H1 (cell line): ENCODE measurements at regions not wholly inside any gene's neighbourhood (a gene's known extent, or its start where the extent isn't known, plus 50 kb on each side); places are given as distances from the start of the nearest gene placed in this dataset.

Experiments
- CTCF ChIA-PET: fragments of 300-600 bp; sonication (Branson Sonifier 250); formaldehyde crosslinking; loops from one replicate; lab custom pipeline; 2021; ENCODE audit not compliant: partially characterized antibody; lab: Charles Lee
- POLR2A ChIA-PET: fragments of 300-600 bp; sonication (Branson Sonifier 250); formaldehyde crosslinking; loops from one replicate; lab custom pipeline; 2021; ENCODE audit warnings: inconsistent platforms; ENCODE audit not compliant: partially characterized antibody; lab: Charles Lee
- DNase-seq, 2 experiments: peaks; one replicate each; pipeline versions ENCODE4 v3.0.0 to v3.0.0-alpha.2; 2010 to 2022; ENCODE audit warnings: low spot score in 2 of 2, low read depth in 1 of 2, mixed read lengths in 1 of 2
- FAIRE-seq: peaks from 2 replicates; lab custom pipeline; 2011; peaks lifted over from hg19 to GRCh38; lab: Jason Lieb, UNC
- H2AFZ ChIP-seq: 2 replicates; pipeline ENCODE4 v1.8.1; 2012; ENCODE audit warnings: low read length, inconsistent platforms
- H2AK5ac ChIP-seq: 2 replicates; pipeline ENCODE4 v1.6.1; 2013; ENCODE audit warnings: low read depth, low read length
- H2BK120ac ChIP-seq: replicated peaks from 2 replicates; pipeline ENCODE3; 2013; ENCODE audit warnings: low read depth, low read length, inconsistent platforms
- H2BK12ac ChIP-seq: 2 replicates; pipeline ENCODE4 v1.6.1; 2013; ENCODE audit warnings: low read depth, low read length
- H2BK15ac ChIP-seq: 2 replicates; pipeline ENCODE4 v1.6.1; 2013; ENCODE audit warnings: low read length
- H2BK20ac ChIP-seq: 2 replicates; pipeline ENCODE4 v1.6.1; 2013; ENCODE audit warnings: low read length
- H2BK5ac ChIP-seq: 2 replicates; pipeline ENCODE4 v1.6.1; 2013; ENCODE audit warnings: low read depth, low read length
- H3K14ac ChIP-seq: 2 replicates; pipeline ENCODE4 v1.6.1; 2013; ENCODE audit warnings: inconsistent platforms; ENCODE audit not compliant: insufficient read length
- H3K18ac ChIP-seq: 2 replicates; pipeline ENCODE4 v1.6.1; 2013; ENCODE audit warnings: low read length; ENCODE audit errors: extremely low read depth
- H3K23ac ChIP-seq: 2 replicates; pipeline ENCODE4 v1.6.1; 2013; ENCODE audit warnings: inconsistent platforms; ENCODE audit not compliant: insufficient read length
- H3K23me2 ChIP-seq: 2 replicates; pipeline ENCODE4 v1.6.1; 2013; ENCODE audit warnings: low read depth, low read length
- H3K27ac ChIP-seq: 2 replicates; pipeline ENCODE4 v1.6.1; 2011; ENCODE audit warnings: low read depth, low read length, inconsistent platforms
- H3K27me3 ChIP-seq, 4 experiments: replicated peaks in 1 of 4; 1 replicate in 1 of 4; 2 replicates in 3 of 4; pipeline versions ENCODE4 v1.6.1 to v1.8.1; 2011 to 2013; ENCODE audit warnings: low read length in 3 of 4, mild to moderate bottlenecking in 3 of 4, inconsistent platforms in 2 of 4, mixed read lengths in 2 of 4, moderate library complexity in 1 of 4; ENCODE audit not compliant: control insufficient read depth in 3 of 4, insufficient read depth in 3 of 4; ENCODE audit errors: extremely low read depth in 1 of 4
- H3K36me3 ChIP-seq, 4 experiments: 2 replicates each; pipeline versions ENCODE4 v1.6.1 to v1.8.1; 2011 to 2013; ENCODE audit warnings: mild to moderate bottlenecking in 4 of 4, low read length in 3 of 4, moderate library complexity in 2 of 4, control low read depth in 1 of 4, inconsistent platforms in 1 of 4; ENCODE audit not compliant: insufficient read depth in 4 of 4, control insufficient read depth in 2 of 4
- H3K4ac ChIP-seq: replicated peaks from 2 replicates; pipeline ENCODE3; 2013; ENCODE audit warnings: low read length, low read depth, mixed read lengths, inconsistent platforms; ENCODE audit not compliant: insufficient read length
- H3K4me1 ChIP-seq, 4 experiments: replicated peaks in 1 of 4; 1 replicate in 1 of 4; 2 replicates in 3 of 4; pipeline versions ENCODE4 v1.6.1 to v1.8.1; 2011 to 2013; ENCODE audit warnings: low read length in 3 of 4, inconsistent platforms in 2 of 4, mixed read lengths in 1 of 4; ENCODE audit not compliant: insufficient read depth in 4 of 4, control insufficient read depth in 3 of 4
- H3K4me2 ChIP-seq, 2 experiments: 2 replicates each; pipeline versions ENCODE4 v1.6.1 to v1.8.1; 2011 to 2013; ENCODE audit warnings: low read depth in 2 of 2, low read length in 2 of 2, control low read depth in 1 of 2, inconsistent platforms in 1 of 2, mild to moderate bottlenecking in 1 of 2; ENCODE audit not compliant: insufficient read depth in 1 of 2
- H3K4me3 ChIP-seq, 4 experiments: fragments of 200-600, 300-600 bp in 1 of 4; sonication (generic), shearing (Covaris generic), sonication (Bioruptor Twin) in 1 of 4; 2 replicates each; pipeline versions ENCODE4 v1.5.1 to v1.8.1; 2011 to 2016; ENCODE audit warnings: low read length in 4 of 4, low read depth in 3 of 4, control low read depth in 2 of 4, inconsistent platforms in 2 of 4, mild to moderate bottlenecking in 2 of 4, mixed read lengths in 1 of 4, moderate library complexity in 1 of 4; ENCODE audit not compliant: insufficient read depth in 2 of 4; ENCODE audit errors: extremely low read depth in 1 of 4
- H3K56ac ChIP-seq: replicated peaks from 2 replicates; pipeline ENCODE3; 2013; ENCODE audit warnings: low read depth, mild to moderate bottlenecking, mixed read lengths, low read length, inconsistent platforms; ENCODE audit not compliant: insufficient read length
- H3K79me1 ChIP-seq: 2 replicates; pipeline ENCODE4 v1.6.1; 2013; ENCODE audit warnings: low read depth, low read length, control low read depth
- H3K79me2 ChIP-seq, 2 experiments: 2 replicates each; pipeline versions ENCODE4 v1.6.1 to v1.8.1; 2012 to 2013; ENCODE audit warnings: low read length in 2 of 2, mild to moderate bottlenecking in 2 of 2, inconsistent platforms in 1 of 2; ENCODE audit not compliant: insufficient read depth in 2 of 2, control insufficient read depth in 1 of 2
- H3K9ac ChIP-seq, 4 experiments: replicated peaks in 1 of 4; 1 replicate in 1 of 4; 2 replicates in 3 of 4; pipeline versions ENCODE4 v1.6.1 to v1.8.1; 2011 to 2013; ENCODE audit warnings: low read depth in 3 of 4, low read length in 3 of 4, control low read depth in 2 of 4, mild to moderate bottlenecking in 2 of 4, moderate library complexity in 2 of 4, inconsistent platforms in 1 of 4; ENCODE audit errors: extremely low read depth in 1 of 4
- H3K9me3 ChIP-seq, 2 experiments: 2 replicates each; pipeline versions ENCODE4 v1.6.1 to v1.8.1; 2012 to 2013; ENCODE audit warnings: mild to moderate bottlenecking in 2 of 2, moderate library complexity in 2 of 2, control low read depth in 1 of 2, inconsistent platforms in 1 of 2, low read depth in 1 of 2, low read length in 1 of 2, mixed read lengths in 1 of 2; ENCODE audit not compliant: insufficient read depth in 2 of 2
- H4K20me1 ChIP-seq, 2 experiments: replicated peaks in 1 of 2; 2 replicates each; pipeline versions ENCODE3 to v1.8.1; 2011 to 2013; ENCODE audit warnings: inconsistent platforms in 2 of 2, low read length in 2 of 2, mild to moderate bottlenecking in 1 of 2; ENCODE audit not compliant: insufficient read depth in 2 of 2, control insufficient read depth in 1 of 2
- H4K5ac ChIP-seq: 2 replicates; pipeline ENCODE4 v1.6.1; 2013; ENCODE audit warnings: low read length, low read depth, mixed read lengths, inconsistent platforms; ENCODE audit not compliant: insufficient read length
- H4K8ac ChIP-seq: 2 replicates; pipeline ENCODE4 v1.8.0; 2013; ENCODE audit warnings: mild to moderate bottlenecking, moderate library complexity, low read length, inconsistent platforms; ENCODE audit not compliant: insufficient read depth; ENCODE audit errors: extremely low read depth
- H4K91ac ChIP-seq: replicated peaks from 2 replicates; pipeline ENCODE3; 2013; ENCODE audit warnings: low read length, mixed read lengths, inconsistent platforms; ENCODE audit not compliant: insufficient read length
- WGBS, 2 experiments: shearing (Covaris generic) in 1 of 2; methylation state at CpG; one replicate each; pipeline versions ENCODE4 v1.1.6 to v1.1.7; 2013 to 2015; ENCODE audit warnings: low lambda C conversion rate in 2 of 2, mixed read lengths in 2 of 2, inconsistent platforms in 1 of 2, low coverage in 1 of 2, missing lambda C conversion rate in 1 of 2; ENCODE audit not compliant: insufficient replicate concordance in 2 of 2, insufficient coverage in 1 of 2, insufficient read length in 1 of 2; ENCODE audit errors: extremely low coverage in 1 of 2, missing lambda C conversion rate in 1 of 2; 5-methylcytosine and 5-hydroxymethylcytosine counted together
- TF ChIP-seq, protein P1 (sequence below): IDR thresholded peaks from 2 replicates; pipeline ENCODE4 v1.6.1; 2011; ENCODE audit warnings: low read length, improper control_type of control experiment

DNA sequence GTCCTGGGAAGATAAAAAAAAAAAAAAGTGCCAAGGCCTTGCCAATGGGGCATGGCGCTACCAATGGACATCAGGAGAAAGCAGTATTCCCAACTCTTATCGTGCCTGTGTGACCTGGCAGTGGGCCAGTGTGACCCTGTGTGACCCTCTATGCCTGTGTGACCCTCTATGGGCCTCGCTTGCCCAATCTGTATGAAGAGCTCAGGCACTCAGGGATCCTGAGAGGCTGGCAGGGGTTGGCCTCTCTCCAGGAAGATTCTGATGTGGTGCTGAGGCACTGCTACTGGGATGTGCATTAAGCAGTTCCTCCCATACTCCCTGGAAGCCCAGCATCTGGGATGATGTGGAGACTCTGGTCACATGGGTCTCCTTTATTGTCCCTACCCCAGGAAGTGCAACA is 179.2 kb downstream of the MACROH2A1 start:
- no peaks in the 10 kb centered on the region for H4K20me1 ChIP-seq
- DNase-seq, result peak in 1 of 2 experiments; percentile 33
- no peak overlapping the region for H4K8ac ChIP-seq
- H2AK5ac ChIP-seq, result no peak overlapping the region
- H3K79me1 ChIP-seq, result no peaks in the 10 kb centered on the region
- CTCF ChIA-PET, result interaction anchor here (0.9 kb wide), 1 partner anchor 8 kb away, joined by 3 read pairs; no protein-coding TSS in a partner anchor
- POLR2A ChIA-PET, result interaction anchor here (1.0 kb wide), 1 partner anchor 10 kb away, joined by 3 read pairs; no protein-coding TSS in a partner anchor
- no peak overlapping the region for H3K27ac ChIP-seq
- no peak overlapping the region for H2BK20ac ChIP-seq
- H2BK5ac ChIP-seq, result no peak overlapping the region
- no peaks in the 10 kb centered on the region for H3K36me3 ChIP-seq
- H3K56ac ChIP-seq, result no peak overlapping the region
- H3K4me2 ChIP-seq, result no peak overlapping the region
- H3K23ac ChIP-seq, result no peak overlapping the region
- no peaks in the 10 kb centered on the region; a peak in 1 of 7 replicates for H3K27me3 ChIP-seq
- H3K9me3 ChIP-seq, result no peaks in the 10 kb centered on the region
- no peak overlapping the region for H4K91ac ChIP-seq
- H3K4ac ChIP-seq, result no peak overlapping the region
- WGBS, 2 experiments, result 89% methylated on average over 3 of the region's 3 CpGs; no CpG with 5 or more reads in 1 of the 2 experiments
- H4K5ac ChIP-seq, result no peak overlapping the region
- H3K79me2 ChIP-seq, result no peaks in the 10 kb centered on the region
- no peaks in the 10 kb centered on the region for H3K23me2 ChIP-seq
- H2AFZ ChIP-seq, result no peak overlapping the region
- H2BK15ac ChIP-seq, result no peak overlapping the region
- H3K4me1 ChIP-seq, result no peaks in the 10 kb centered on the region
- H3K14ac ChIP-seq, result no peak overlapping the region
- H2BK12ac ChIP-seq, result no peak overlapping the region
- no peak overlapping the region for H2BK120ac ChIP-seq
- no peak overlapping the region for H3K4me3 ChIP-seq
- FAIRE-seq, result no peak
- no peak overlapping the region for H3K9ac ChIP-seq
- H3K18ac ChIP-seq, result no peak overlapping the region
- TF ChIP-seq, protein P1, sequence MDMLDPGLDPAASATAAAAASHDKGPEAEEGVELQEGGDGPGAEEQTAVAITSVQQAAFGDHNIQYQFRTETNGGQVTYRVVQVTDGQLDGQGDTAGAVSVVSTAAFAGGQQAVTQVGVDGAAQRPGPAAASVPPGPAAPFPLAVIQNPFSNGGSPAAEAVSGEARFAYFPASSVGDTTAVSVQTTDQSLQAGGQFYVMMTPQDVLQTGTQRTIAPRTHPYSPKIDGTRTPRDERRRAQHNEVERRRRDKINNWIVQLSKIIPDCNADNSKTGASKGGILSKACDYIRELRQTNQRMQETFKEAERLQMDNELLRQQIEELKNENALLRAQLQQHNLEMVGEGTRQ, result no peak
